GM12892 (cell line): ENCODE measurements at regions not wholly inside any gene's neighbourhood (a gene's known extent, or its start where the extent isn't known, plus 50 kb on each side); places are given as distances from the start of the nearest gene placed in this dataset.

Experiments
- DNase-seq: peaks from one replicate; pipeline ENCODE4 v3.0.0; 2011; ENCODE audit not compliant: insufficient read length
- FAIRE-seq: peaks from 2 replicates; lab custom pipeline; 2011; peaks lifted over from hg19 to GRCh38; lab: Jason Lieb, UNC
- POLR2A ChIP-seq: IDR thresholded peaks from 2 replicates; pipeline ENCODE4 v1.6.1; 2011; ENCODE audit warnings: low read depth, low read length, control low read depth
- POLR2AphosphoS5 ChIP-seq: IDR thresholded peaks from 2 replicates; pipeline ENCODE4 v1.6.1; 2011; ENCODE audit warnings: low read depth, low read length, control low read depth
- TAF1 ChIP-seq: IDR thresholded peaks from 2 replicates; pipeline ENCODE4 v1.6.1; 2011; ENCODE audit warnings: low read depth, mild to moderate bottlenecking, control low read depth, low read length, borderline replicate concordance

DNA sequence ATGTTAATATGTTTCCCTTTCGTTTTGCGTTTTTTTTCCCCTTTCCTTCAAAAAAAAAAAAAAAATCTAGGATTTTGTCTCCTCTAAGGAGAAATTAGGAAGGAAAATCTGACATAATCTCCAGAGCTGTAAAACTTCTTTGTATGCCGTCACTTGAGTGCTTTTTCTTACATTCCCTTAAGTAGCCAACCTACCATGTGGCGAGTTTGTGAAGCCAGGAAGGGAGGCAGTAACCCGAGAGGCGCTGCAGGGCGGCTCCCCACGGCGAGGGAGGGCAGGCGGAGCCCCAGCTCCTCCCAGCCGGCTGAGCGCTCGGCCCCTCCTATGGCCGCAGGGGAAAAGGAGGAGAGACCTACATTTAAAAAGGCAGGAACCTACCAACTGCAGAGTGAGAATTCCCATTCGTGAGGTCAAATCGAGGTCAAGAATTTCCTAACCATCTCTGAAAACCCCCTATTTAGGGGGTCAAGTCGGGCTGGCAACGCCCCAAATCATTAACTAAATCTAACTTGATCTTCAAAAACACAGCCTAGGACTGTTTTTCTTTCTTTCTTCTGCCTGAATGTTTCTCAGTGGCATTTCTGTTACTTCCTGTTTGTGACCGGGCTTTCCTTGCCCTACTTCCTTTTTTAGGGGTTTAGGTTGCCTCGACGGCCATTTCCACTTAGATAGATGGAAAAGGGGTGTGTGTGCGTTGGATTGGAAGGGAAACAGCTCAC, 345.1 kb upstream of the KLF3 start:
- peak; percentile 64 for FAIRE-seq
- TF ChIP-seq POLR2AphosphoS5 (no peak), POLR2A (peak; percentile 61; the same call in 1 of the 2 replicates), TAF1 (no peak; the same call in 1 of the 2 replicates)

DNA sequence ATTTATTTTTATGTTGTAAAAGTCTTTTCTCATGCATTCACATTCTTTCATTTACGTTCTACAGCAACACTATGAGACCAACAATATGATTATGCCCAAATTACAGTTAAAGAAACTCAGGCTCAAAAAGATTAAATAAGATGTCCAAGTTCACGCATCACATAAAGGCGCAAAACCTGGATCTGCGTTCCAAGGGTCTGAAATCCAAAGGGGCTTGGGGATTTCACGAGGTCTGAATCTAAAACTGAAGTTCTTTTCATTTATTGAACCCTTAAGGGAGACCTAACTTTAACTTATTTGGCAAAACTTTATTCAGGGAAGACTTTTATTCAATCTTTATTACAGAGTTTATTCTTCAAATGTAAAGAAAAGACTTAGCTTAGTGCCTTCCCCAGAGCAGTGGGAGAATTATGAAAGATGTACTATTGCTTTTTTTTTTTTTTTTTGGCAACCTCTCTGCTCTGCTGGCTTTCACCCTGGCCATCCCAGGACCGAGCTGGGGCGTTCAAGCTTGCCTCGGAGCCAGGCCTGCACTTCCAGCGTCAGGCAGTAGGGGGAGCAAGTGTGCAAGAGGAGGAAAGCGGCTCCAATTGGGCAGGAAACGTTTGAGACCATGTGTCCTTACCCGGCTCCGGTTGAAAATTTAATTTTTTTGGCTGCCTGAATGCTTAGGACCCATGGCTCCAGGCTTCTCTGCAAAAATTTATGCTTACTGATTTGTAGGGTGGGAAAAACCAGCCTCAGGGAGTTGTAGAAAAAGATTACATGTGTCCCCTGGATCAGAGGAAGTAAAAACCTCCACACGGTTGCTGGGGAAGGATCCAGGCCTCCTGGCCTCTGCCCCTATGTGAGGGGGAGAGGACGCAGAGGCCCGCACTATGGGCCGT, 344.3 kb upstream of the KLF3 start:
- FAIRE-seq (peak; percentile 85), DNase-seq (peak; percentile 72)
- no peak for TF ChIP-seq POLR2AphosphoS5
- TF ChIP-seq POLR2A, result no peak
- TF ChIP-seq TAF1, result no peak

More for the DNA sequence above, 345.1 kb upstream of the KLF3 start:
- DNase-seq, result peak; percentile 78

- TF ChIP-seq POLR2A (no peak), POLR2AphosphoS5 (no peak), TAF1 (no peak)
- no peak for FAIRE-seq
- no peak for DNase-seq
Observed at GRCh38 chr4:38320343-38320695, 343.7 kb upstream of the KLF3 start.

DNA sequence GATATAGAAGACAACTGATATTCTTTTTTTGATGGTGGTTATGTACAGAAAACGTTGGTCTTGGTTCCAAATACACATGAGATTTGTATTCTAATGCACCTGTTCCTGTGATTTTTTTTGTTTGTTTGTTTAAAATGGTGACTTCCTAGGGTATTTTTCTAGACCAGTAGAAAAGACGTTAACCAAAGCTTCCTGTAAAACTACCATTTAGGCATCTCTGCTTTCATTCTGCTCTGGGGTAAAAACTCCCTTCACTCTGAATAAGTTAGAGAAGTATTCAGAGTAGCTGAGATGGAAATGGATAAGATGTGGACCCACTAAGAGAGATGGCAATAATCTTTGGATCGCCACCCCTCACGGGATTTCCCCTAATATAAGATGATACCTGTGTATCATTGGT, 343.2 kb upstream of the KLF3 start:
- FAIRE-seq (peak; percentile 78), DNase-seq (no peak)
- TF ChIP-seq TAF1, result no peak
- TF ChIP-seq POLR2A, result no peak
- no peak for TF ChIP-seq POLR2AphosphoS5

DNA sequence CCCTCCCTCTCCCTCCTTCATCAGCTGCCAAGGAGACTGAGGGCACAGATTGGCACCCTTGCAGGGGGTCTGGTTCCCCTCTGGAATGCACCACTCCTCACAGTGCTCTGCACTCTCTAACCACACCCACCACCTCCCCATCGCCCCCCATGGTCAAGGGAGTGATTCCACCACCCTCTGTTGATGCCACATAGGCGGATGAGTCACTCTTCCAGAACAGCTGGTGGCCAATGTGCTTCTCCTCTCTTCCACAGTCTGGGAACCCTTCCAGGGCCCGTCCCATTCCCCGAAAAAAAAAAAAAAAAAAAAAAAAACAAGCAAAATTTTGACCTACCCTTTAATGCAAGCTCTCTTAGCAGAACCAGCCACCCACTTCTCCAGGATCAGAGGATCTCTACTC, 341.3 kb upstream of the KLF3 start:
- DNase-seq (no peak), FAIRE-seq (no peak)
- TF ChIP-seq TAF1, result no peak
- TF ChIP-seq POLR2AphosphoS5, result no peak

DNA sequence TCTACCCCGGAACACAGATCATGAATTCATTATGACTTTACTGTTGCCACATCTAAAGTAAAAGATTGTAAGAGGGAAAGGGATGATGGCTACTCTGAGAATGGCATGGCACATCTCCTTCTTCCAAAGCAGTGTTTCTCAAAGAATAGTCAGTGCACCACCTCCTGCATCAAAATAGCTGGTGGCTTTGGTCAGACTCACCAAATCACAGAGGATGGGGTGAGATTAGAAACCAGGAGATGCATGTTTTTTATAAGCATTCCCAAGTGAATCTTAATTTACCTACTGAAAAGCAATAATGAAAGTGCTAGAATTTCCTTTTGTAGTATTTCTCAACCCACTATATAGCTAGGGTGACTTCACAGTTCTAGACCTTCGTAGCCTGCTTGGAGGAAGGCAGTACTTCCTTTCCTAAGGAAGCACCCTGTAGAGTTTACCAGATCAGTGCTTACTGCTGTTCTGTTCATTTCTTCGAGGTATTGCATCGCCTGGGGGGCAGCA, 340.8 kb upstream of the KLF3 start:
- TF ChIP-seq POLR2A (peak; percentile 80), POLR2AphosphoS5 (peak; percentile 86), TAF1 (no peak)
- no peak for DNase-seq
- FAIRE-seq, result no peak

- TF ChIP-seq POLR2AphosphoS5 (no peak), TAF1 (no peak), POLR2A (no peak)
- FAIRE-seq, result no peak
Observed at GRCh38 chr4:38324861-38325628, 339.0 kb upstream of the KLF3 start.

DNA sequence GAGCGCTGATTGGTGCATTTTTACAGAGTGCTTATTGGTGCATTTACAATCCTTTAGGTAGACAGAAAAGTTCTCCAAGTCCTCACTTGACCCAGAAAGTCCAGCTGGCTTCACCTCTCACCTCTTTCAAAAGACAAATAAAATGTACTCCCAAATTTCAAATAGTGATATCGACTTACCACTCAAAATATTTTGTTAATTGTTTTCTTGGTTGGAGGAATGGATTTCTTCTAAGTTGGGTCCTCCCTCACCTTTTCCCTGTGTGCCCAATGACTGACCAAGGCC, 338.4 kb upstream of the KLF3 start:
- TF ChIP-seq TAF1 (no peak), POLR2A (no peak), POLR2AphosphoS5 (no peak)
- no peak for FAIRE-seq
- no peak for DNase-seq

More at GRCh38 chr4:38324861-38325628, 339.0 kb upstream of the KLF3 start:
- no peak for DNase-seq

DNA sequence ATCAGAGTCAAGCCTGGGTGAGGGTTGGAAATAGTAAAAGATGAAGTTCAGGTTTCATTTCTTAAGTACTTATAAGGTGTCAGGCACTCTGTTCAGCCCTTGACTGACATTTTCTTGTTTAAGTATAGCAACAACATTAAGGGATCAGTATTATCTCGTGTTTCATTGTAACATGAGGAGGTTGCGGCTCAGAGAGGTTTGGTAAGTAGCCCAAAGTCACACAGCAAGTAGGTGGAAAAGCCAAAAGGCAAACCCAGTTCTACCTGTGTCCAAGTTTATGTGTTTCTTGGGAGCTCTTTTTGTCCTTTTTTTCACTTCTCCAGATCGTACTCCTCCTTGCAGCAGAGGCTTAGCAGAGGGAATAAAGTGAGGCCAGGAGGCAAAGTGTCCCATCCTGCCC, 337.5 kb upstream of the KLF3 start:
- FAIRE-seq (no peak), DNase-seq (no peak)
- TF ChIP-seq POLR2AphosphoS5 (no peak), TAF1 (no peak), POLR2A (no peak)

DNA sequence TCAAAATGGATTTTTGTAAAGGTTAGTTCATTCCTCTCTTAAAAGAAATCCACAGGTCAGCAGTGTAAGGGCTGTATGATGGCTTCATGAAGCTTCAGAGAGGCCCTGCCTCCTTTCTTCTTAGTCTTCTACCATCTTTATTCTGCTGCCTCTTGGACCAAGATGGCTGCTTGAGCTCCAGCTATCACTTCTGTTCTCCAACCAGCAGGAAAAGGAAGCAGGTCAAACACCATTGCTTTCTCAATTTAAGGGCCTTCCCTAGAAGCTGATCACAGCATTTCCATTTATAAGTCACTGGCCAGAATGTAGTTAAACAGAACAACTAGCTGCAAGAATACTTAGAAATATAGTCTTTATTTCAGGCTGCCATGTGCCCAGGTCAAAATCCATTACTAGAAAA, 336.8 kb upstream of the KLF3 start:
- FAIRE-seq (no peak), DNase-seq (no peak)
- TF ChIP-seq POLR2A, result no peak
- no peak for TF ChIP-seq TAF1
- TF ChIP-seq POLR2AphosphoS5, result no peak

GRCh38 chr4:38328989-38329729, 334.8 kb upstream of the KLF3 start:
- FAIRE-seq (peak; percentile 17), DNase-seq (no peak)
- no peak for TF ChIP-seq POLR2AphosphoS5
- no peak for TF ChIP-seq POLR2A
- no peak for TF ChIP-seq TAF1
